DMS79 (cell line): ENCODE measurements at regions not wholly inside any gene's neighbourhood (a gene's known extent, or its start where the extent isn't known, plus 50 kb on each side); places are given as distances from the start of the nearest gene placed in this dataset.

Experiments used
- DNase-seq: peaks from one replicate; lab custom pipeline; 2025; lab: John Stamatoyannopoulos, UW

DNA sequence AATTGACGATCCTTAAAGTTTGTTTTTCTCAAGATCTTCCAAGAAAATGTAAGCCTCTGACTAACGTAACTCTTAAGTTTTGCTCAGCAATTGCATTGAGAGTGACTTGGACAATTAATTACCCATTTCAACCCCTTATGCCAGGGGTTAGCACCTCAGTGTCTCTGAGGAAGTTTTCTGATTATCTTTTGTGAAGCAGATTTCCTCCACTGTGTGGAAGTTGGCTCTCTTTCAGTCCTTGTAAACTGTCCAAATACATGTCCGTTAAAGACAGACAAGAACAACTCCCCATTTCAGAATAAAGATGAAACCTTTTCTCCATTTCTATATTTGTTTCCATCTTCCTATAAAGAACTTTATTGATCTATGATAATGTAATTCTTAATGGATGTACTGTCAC, 296.4 kb upstream of the FMN2 start:
- DNase-seq = no peak

DNA sequence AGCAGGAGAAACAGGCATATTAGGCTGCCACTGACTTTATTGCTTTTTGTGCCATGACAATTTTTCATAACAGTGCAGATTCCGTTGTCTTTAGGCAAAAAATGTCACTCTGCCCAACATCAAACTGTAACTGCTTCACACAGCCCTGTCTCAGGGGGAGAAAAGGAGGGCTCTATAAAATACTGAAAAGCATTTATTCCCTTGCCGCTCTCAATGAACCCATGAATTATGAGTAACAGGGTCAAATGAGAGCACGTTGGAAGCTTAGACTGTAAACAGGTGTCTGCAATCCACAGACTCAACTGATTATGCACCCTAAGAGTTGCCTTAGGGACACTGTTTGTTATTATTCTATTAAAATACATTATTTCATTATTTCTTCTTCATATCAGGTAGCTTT, 292.1 kb upstream of the FMN2 start:
- DNase-seq = no peak

DNA sequence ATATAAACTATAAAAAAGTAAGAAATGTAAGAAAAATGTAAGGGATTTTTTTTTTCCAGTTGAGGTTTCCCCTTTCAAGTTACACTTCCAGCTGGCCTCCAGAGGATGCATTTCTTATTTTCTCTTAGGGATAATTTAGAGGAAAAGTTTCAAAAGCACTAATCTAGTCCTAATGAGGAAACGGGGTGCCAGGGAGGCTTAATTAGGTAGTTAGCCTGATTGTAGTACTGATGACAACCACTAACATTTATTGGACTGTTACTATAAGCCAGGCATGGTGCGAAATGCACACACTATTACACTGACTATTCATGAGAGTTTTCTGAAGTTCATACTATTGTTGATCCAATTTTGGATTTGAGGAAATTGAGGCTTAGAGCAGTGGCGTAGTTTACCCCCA, 290.8 kb upstream of the FMN2 start:
- DNase-seq = no peak

DNA sequence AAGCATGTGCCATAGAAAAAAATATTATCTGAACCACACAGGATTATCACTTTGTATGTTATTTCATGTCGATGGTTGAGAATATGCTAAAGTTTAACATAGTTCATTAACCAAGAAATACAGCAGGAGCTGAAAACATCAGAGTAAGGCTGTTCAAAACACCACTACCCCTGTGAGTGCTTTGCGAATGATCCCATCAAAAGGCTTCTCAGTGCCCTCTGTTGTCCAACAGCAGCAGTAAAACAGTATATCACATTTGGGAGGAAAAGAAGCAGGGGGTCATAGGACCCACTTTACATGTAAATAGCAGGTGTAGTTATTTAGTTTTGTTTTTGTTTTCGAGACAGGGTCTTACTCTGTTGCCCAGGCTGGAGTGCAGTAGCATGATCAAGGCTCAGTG, 289.4 kb upstream of the FMN2 start:
- DNase-seq = no peak

GRCh38 chr1:239803781-239804180, 287.9 kb upstream of the FMN2 start:
- DNase-seq = no peak

- DNase-seq = no peak
These were observed 287.4 kb upstream of the FMN2 start for GRCh38 chr1:239804266-239804665.

DNA sequence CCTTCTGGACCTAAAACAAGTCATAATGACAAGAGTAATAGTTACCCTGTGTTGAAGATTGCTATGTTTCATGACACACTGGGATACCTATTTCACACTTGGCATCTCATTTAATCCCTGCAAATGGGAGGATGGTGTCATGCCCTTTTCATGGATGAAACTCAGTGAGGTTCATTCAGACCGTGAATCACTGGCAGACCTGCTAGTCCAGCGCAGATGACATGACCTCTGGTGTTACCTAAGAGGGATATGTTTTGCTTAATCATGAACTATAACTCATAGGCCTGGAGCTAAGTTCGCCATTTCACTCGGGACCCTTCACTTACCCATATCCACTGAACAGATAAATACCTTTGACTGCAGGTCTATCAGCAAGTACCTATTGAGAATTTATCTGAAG, 286.6 kb upstream of the FMN2 start:
- no peak for DNase-seq

- no peak for DNase-seq
These were observed 285.6 kb upstream of the FMN2 start for GRCh38 chr1:239805851-239806772.

DNA sequence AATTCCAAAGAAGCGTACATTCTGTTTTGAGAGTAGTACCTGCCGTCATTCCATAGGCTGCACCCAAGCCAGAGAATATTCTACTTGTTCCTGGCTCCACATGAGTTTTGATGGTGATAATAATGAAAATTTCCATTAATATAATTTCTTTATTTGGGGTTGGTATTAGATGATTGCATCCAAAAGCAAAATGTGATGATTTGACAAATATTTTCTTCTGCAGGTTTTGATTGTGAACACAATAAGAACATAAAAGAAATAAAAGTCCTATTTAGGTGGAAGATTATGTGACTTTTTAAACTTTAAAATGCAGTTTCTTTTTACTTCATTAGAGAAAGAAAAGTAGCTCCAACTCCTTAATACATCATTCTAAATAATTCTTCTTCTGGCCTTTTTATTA, 284.8 kb upstream of the FMN2 start:
- no peak for DNase-seq

DNA sequence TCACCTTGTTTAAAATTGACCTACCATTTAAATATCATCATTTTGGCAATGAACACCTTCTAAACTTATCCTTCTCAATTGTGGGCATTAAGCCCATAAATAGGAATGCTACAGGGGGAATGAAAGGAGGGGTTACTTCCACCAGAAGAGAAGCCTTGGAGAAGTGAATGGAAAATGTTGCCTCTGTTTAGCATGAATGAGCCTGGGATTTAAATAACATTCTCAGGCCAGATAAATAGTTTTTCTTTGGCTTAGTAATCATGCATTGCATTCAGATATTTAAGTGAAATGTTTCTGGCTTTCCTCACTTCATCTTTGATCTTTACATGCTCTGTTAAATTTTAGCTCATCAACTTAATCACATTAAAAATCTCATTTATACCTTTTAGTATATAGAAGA, 284.3 kb upstream of the FMN2 start:
- DNase-seq = no peak

DNA sequence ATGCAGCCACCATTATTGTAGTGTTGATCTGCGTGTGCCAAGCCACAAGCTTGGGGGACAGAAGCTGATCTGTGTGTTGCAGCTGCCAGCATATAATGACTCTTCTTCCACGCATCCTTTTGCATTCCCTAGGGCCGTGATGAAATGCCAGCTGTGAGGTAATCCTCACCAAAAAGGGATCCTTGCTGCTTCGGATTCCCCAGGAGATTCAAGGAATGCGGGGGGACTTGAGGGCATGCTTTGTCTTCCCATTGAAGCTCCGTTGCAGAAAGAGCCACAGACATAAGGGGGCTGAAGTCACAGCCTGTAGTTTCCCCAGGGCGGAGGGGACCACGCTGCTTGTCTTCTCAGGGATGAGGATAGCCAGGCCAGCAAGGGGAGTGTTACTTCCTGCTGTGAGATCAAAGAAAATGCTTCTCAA, 281.6 kb upstream of the FMN2 start:
- DNase-seq = no peak

GRCh38 chr1:239811211-239811885, 280.3 kb upstream of the FMN2 start:
- no peak for DNase-seq

GRCh38 chr1:239812580-239812979, 279.1 kb upstream of the FMN2 start:
- no peak for DNase-seq

- no peak for DNase-seq
These were observed 277.3 kb upstream of the FMN2 start for GRCh38 chr1:239814306-239814881.

GRCh38 chr1:239815074-239815473, 276.6 kb upstream of the FMN2 start:
- DNase-seq = no peak

DNA sequence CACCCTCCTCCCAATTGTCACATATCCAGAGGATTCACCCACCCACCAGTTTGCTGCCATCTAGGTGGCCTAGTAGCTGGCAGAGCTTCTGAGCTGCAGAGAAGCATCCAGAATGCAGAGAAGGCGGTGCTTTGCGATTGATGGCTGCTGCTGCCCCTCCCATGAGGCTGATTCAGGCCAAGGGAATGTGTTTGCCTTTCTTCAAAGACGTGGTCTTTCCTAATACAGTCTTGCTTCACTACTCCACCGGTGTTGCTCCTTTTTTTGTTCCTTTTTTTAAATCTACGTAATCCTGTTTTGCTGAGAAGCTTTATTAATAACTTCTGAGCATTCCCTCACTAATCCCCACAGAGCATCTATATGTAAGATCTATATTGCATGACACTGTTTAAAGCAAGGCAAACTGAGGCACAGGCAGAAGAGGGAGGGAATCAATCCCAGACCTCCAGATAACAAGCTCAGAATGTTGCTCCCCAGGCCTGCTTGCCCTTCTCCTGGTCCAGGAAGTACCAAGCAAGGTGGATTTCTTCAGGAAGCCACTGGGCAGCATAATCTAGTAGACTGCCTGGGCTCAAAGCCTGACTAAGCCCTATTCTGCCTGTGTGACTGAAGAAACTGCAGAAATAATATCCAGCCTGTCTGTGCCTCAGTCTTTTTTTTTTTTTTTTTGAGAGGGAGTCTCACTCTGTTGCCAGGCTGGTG, 275.5 kb upstream of the FMN2 start:
- no peak for DNase-seq

DNA sequence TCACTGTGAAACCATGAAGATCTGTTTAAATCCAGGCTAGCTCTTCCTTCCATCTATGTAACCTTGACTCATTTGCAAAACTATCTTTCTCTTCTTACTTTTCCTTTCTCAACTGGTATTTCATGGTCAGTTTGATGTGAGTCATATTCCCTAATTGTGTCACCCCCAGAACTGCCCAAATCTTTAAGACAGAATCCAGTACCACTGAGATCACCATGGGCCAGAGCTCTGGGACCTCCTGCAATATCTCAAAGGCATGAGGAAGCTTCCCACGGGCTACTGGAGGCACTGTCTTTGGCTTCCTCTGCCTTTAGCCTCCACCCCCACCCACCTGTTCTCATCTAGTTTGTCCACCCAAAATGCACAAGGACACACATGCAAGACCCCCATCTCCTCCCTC, 274.4 kb upstream of the FMN2 start:
- no peak for DNase-seq

DNA sequence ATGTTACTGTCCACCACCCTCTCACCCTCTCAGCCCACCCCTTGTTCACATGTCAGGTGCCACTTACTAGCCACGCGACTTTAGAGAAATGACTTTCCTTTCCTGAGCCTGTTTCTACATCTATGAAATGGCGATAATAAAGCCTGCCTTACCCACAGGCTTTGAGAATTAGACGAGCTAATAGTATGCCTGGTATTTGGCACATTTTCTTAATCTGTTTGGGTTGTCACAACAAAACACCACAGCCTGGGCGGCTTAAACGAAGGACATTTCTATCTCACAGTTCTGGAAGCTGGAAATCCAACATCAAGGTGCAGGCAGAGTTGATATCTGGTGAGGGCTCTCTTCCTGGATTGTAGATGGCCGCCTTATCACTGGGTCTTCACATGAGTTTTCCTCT, 273.9 kb upstream of the FMN2 start:
- no peak for DNase-seq

GRCh38 chr1:239819096-239819495, 272.6 kb upstream of the FMN2 start:
- DNase-seq = no peak

- no peak for DNase-seq
These were observed 271.9 kb upstream of the FMN2 start for GRCh38 chr1:239819756-239820250.

DNA sequence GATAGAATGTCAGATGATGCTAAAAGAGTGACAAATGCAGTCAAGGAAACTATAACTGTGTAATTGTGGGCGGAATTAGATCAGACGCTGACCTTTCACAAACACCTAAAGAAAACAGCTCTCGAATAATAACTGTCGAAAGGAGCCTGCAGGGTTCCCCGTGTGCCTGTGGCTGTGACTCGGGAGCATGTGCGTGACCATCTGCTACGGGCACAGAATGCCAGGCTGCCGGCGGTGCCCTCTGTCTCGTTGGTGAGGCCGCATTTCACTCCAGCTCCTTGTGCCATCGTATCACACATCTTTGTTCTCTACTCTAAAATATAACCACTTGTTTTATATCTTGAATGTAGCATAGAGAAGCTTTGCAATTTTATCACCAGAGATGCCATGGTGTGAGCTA, 267.8 kb upstream of the FMN2 start:
- no peak for DNase-seq

GRCh38 chr1:239826211-239826610, 265.5 kb upstream of the FMN2 start:
- no peak for DNase-seq
